ENCODE measurements at regions not wholly inside any gene's neighbourhood (a gene's known extent, or its start where the extent isn't known, plus 50 kb on each side); places are given as distances from the start of the nearest gene placed in this dataset.

GRCh38 chr6:170163405-170164170 is 127.3 kb downstream of the DLL1 start:
- Mint-ChIP-seq H3K9me3 (ENCODE audit: low read depth) (no peaks in the 10 kb centered on the region), H3K4me1 (ENCODE audit: low read depth) (peaks cover 2% of the 10 kb centered on the region), H3K4me3 (ENCODE audit: low read depth) (no peak overlapping the region), H3K27ac (no peak overlapping the region), H3K36me3 (ENCODE audit: insufficient read depth) (no peaks in the 10 kb centered on the region), H3K27me3 (peaks cover 7% of the 10 kb centered on the region)
- no peak for TF ChIP-seq CTCF (IDR thresholded peaks at IDR 0.05; ENCODE audit: unreplicated experiment)
- no peak for DNase-seq (ENCODE audit: low spot score, unreplicated experiment)

DNA sequence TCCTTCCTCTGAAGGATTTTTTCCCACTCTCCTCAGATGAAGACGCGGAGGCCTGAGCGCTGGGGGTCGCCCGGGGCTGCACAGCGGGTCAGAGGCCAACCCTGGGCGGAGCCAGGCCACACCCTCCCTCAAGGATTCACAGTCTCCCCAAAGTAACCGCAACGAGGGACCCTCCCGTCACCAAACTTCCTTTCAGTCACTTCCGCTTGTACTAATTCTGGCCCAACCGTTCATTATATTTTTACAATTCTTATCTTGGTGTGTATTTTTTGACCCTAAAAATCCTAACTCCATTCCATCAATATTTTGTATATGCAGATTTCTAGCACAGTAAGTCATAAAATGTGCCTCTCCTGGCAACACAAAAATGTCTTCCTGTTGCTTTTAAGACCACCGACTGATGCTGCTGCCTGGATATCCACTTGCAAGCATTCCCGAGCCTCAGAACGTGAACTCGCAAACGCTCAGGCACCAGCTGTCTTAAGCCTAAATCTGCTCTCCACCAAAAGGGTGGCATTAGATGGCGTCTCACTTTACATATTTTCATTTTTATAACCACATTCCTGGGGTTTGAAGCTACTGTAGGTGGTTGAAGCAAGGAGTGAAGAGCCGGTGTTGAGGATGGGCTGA is 128.0 kb downstream of the DLL1 start:
- peaks cover 7% of the 10 kb centered on the region for H3K27me3 Mint-ChIP-seq
- H3K4me3 Mint-ChIP-seq (ENCODE audit: low read depth): no peak overlapping the region
- TF ChIP-seq CTCF (IDR thresholded peaks at IDR 0.05; ENCODE audit: unreplicated experiment): no peak
- peaks cover 2% of the 10 kb centered on the region for H3K4me1 Mint-ChIP-seq (ENCODE audit: low read depth)
- no peaks in the 10 kb centered on the region for H3K9me3 Mint-ChIP-seq (ENCODE audit: low read depth)
- DNase-seq (ENCODE audit: low spot score, unreplicated experiment): no peak
- no peaks in the 10 kb centered on the region for H3K36me3 Mint-ChIP-seq (ENCODE audit: insufficient read depth)
- no peak overlapping the region for H3K27ac Mint-ChIP-seq

- DNase-seq (ENCODE audit: low spot score, unreplicated experiment): no peak
- Mint-ChIP-seq H3K27me3 (peaks cover 7% of the 10 kb centered on the region), H3K4me1 (ENCODE audit: low read depth) (peaks cover 2% of the 10 kb centered on the region), H3K9me3 (ENCODE audit: low read depth) (no peaks in the 10 kb centered on the region), H3K27ac (no peak overlapping the region), H3K36me3 (ENCODE audit: insufficient read depth) (no peaks in the 10 kb centered on the region), H3K4me3 (ENCODE audit: low read depth) (no peak overlapping the region)
- no peak for TF ChIP-seq CTCF (IDR thresholded peaks at IDR 0.05; ENCODE audit: unreplicated experiment)
Observed at GRCh38 chr6:170162011-170162774, 128.7 kb downstream of the DLL1 start.

GRCh38 chr6:170160628-170161611 is 130.0 kb downstream of the DLL1 start:
- H3K4me3 Mint-ChIP-seq (ENCODE audit: low read depth): no peak overlapping the region
- TF ChIP-seq CTCF (IDR thresholded peaks at IDR 0.05; ENCODE audit: unreplicated experiment): no peak
- H3K36me3 Mint-ChIP-seq (ENCODE audit: insufficient read depth): no peaks in the 10 kb centered on the region
- H3K27me3 Mint-ChIP-seq: peaks cover 6% of the 10 kb centered on the region
- H3K4me1 Mint-ChIP-seq (ENCODE audit: low read depth): peaks cover 2% of the 10 kb centered on the region
- no peak for DNase-seq (ENCODE audit: low spot score, unreplicated experiment)
- no peak overlapping the region for H3K27ac Mint-ChIP-seq
- no peaks in the 10 kb centered on the region for H3K9me3 Mint-ChIP-seq (ENCODE audit: low read depth)
